ENCODE measurements at regions not wholly inside any gene's neighbourhood (a gene's known extent, or its start where the extent isn't known, plus 50 kb on each side); places are given as distances from the start of the nearest gene placed in this dataset.

DNA sequence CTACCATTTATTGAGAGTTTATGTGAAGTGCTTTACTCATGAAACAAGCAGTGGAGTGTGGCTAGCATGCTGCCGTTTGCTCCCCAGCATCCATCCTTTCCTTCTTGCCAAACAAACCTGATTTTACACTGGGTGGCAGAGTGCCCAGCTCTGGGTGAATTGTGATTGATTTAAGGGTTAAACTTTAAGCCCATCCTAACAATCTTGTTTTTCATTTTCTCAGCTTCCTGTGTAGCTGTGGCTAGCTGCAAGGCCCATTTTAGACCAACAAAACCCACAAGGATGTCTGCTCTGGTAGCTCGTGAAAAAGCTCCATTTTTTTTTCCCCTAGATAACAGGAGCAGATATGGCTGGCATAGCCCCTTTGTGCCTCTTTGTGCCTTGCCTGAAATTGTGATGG, 77.7 kb upstream of the KCNG1 start:
- no peak for DNase-seq (ENCODE audit: low read depth in 2 of 2)
- no peak overlapping the region for H3K27ac ChIP-seq (ENCODE audit: insufficient read depth, low read length)
- peaks cover 7% of the 10 kb centered on the region for H3K27me3 ChIP-seq (ENCODE audit: control insufficient read depth, insufficient read depth, low read length)
- H4K20me1 ChIP-seq (ENCODE audit: control insufficient read depth, extremely low read depth, insufficient read depth, low read length): no peaks in the 10 kb centered on the region
- TF ChIP-seq EZH2 (IDR thresholded peaks at IDR 0.05; ENCODE audit: low read length, missing control alignments): no peak
- TF ChIP-seq, protein P1, sequence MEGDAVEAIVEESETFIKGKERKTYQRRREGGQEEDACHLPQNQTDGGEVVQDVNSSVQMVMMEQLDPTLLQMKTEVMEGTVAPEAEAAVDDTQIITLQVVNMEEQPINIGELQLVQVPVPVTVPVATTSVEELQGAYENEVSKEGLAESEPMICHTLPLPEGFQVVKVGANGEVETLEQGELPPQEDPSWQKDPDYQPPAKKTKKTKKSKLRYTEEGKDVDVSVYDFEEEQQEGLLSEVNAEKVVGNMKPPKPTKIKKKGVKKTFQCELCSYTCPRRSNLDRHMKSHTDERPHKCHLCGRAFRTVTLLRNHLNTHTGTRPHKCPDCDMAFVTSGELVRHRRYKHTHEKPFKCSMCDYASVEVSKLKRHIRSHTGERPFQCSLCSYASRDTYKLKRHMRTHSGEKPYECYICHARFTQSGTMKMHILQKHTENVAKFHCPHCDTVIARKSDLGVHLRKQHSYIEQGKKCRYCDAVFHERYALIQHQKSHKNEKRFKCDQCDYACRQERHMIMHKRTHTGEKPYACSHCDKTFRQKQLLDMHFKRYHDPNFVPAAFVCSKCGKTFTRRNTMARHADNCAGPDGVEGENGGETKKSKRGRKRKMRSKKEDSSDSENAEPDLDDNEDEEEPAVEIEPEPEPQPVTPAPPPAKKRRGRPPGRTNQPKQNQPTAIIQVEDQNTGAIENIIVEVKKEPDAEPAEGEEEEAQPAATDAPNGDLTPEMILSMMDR (conservative IDR thresholded peaks at IDR 0.05 in 1 of 2, IDR thresholded peaks at IDR 0.05 in 1 of 2; ENCODE audit: low read depth in 1 of 2, low read length in 2 of 2): no peak
- no peak overlapping the region for H3K9ac ChIP-seq (ENCODE audit: insufficient read depth, low read length)
- no peak overlapping the region for H3K4me3 ChIP-seq (replicated peaks in 1 of 4; ENCODE audit: control extremely low read depth in 1 of 4, insufficient read depth in 1 of 4, low read depth in 3 of 4, low read length in 4 of 4)
- H2AFZ ChIP-seq (ENCODE audit: low read length): no peak overlapping the region
- H3K9me3 ChIP-seq (ENCODE audit: control insufficient read depth, insufficient read depth, low read depth, low read length): no peaks in the 10 kb centered on the region
- H3K4me2 ChIP-seq (ENCODE audit: extremely low read depth, insufficient read depth, low read length): no peak overlapping the region
- no peaks in the 10 kb centered on the region for H3K36me3 ChIP-seq (ENCODE audit: control insufficient read depth, insufficient read depth, low read length)
- no peaks in the 10 kb centered on the region for H3K79me2 ChIP-seq (ENCODE audit: control insufficient read depth, insufficient read depth, low read length)
- H3K4me1 ChIP-seq (ENCODE audit: control insufficient read depth, extremely low read depth, insufficient read depth, low read length): no peaks in the 10 kb centered on the region

DNA sequence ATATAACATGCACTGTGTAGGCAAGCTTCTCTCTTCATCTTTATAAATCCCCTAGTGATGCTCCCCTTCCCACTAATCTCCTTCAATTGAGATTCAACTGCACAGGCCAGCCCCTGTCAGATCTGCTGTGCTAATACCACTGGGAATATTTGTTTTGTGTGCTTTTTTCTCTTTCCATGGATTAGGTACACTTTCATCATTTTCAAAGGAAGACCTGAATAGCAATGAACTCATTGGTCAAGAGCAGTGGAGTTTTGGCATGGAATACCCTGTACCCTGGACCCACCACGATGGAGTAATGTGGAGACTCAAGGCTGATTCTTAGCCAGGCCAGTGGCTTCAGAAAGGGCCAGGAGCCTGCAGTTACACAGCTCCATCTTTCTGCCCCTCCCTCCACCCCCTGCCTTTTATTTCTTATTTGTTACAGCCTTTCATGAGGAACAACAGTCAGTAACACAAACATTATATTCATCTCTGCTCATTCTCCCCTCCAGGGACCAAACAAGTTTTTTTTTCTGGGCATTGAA, 75.4 kb upstream of the KCNG1 start:
- no peak for TF ChIP-seq EZH2 (IDR thresholded peaks at IDR 0.05; ENCODE audit: low read length, missing control alignments)
- TF ChIP-seq, protein P1 (conservative IDR thresholded peaks at IDR 0.05 in 1 of 2, IDR thresholded peaks at IDR 0.05 in 1 of 2; ENCODE audit: low read depth in 1 of 2, low read length in 2 of 2): no peak
- H3K4me3 ChIP-seq (replicated peaks in 1 of 4; ENCODE audit: control extremely low read depth in 1 of 4, insufficient read depth in 1 of 4, low read depth in 3 of 4, low read length in 4 of 4): no peak overlapping the region
- H4K20me1 ChIP-seq (ENCODE audit: control insufficient read depth, extremely low read depth, insufficient read depth, low read length): no peaks in the 10 kb centered on the region
- no peak overlapping the region for H3K9ac ChIP-seq (ENCODE audit: insufficient read depth, low read length)
- H3K79me2 ChIP-seq (ENCODE audit: control insufficient read depth, insufficient read depth, low read length): no peaks in the 10 kb centered on the region
- no peak overlapping the region for H3K4me2 ChIP-seq (ENCODE audit: extremely low read depth, insufficient read depth, low read length)
- no peak overlapping the region for H2AFZ ChIP-seq (ENCODE audit: low read length)
- no peaks in the 10 kb centered on the region for H3K4me1 ChIP-seq (ENCODE audit: control insufficient read depth, extremely low read depth, insufficient read depth, low read length)
- H3K27ac ChIP-seq (ENCODE audit: insufficient read depth, low read length): no peak overlapping the region
- H3K27me3 ChIP-seq (ENCODE audit: control insufficient read depth, insufficient read depth, low read length): peaks cover 8% of the 10 kb centered on the region
- DNase-seq (ENCODE audit: low read depth in 2 of 2): no peak
- no peaks in the 10 kb centered on the region for H3K36me3 ChIP-seq (ENCODE audit: control insufficient read depth, insufficient read depth, low read length)
- no peaks in the 10 kb centered on the region for H3K9me3 ChIP-seq (ENCODE audit: control insufficient read depth, insufficient read depth, low read depth, low read length)

DNA sequence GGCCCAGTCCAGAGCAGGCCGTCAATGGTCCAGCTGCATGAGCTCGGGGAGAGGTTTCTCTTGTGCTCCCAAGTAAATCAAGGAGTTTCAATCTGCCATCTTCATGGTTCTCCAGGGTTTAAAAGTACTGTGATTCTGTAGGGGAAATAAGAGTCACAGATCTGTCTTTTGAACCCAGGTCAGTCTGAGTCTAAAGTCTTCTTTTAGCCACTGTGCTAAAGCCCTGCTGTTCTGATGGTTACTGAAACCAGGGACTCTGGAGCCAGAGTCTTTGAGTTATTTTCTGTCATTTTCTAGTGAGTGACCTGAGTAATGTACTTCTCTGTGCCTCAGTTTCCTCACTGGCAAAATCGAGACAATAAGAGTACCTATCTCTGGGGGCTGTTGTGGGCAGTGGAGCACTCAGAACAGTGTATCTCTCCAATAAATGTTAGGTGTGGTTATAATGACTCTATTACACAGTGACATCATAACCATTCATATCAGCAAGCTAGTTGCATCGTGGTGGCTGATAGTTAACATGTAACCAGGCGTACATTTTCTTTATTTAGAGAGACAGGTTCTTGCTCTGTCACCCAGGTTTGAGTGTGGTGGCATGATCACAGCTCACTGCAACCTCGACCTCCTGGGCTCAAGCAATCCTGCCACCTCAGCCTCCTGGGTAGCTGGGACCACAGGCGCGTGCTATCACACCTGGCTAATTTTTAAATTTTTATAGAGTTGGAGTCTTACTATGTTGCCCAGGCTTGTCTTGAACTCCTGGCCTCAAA, 74.6 kb upstream of the KCNG1 start:
- no peaks in the 10 kb centered on the region for H3K36me3 ChIP-seq (ENCODE audit: control insufficient read depth, insufficient read depth, low read length)
- no peak overlapping the region for H3K4me2 ChIP-seq (ENCODE audit: extremely low read depth, insufficient read depth, low read length)
- no peak overlapping the region for H3K27ac ChIP-seq (ENCODE audit: insufficient read depth, low read length)
- H2AFZ ChIP-seq (ENCODE audit: low read length): no peak overlapping the region
- H3K9me3 ChIP-seq (ENCODE audit: control insufficient read depth, insufficient read depth, low read depth, low read length): no peaks in the 10 kb centered on the region
- DNase-seq (ENCODE audit: low read depth in 2 of 2): no peak
- no peaks in the 10 kb centered on the region for H4K20me1 ChIP-seq (ENCODE audit: control insufficient read depth, extremely low read depth, insufficient read depth, low read length)
- H3K4me1 ChIP-seq (ENCODE audit: control insufficient read depth, extremely low read depth, insufficient read depth, low read length): no peaks in the 10 kb centered on the region
- H3K4me3 ChIP-seq (replicated peaks in 1 of 4; ENCODE audit: control extremely low read depth in 1 of 4, insufficient read depth in 1 of 4, low read depth in 3 of 4, low read length in 4 of 4): no peak overlapping the region
- H3K79me2 ChIP-seq (ENCODE audit: control insufficient read depth, insufficient read depth, low read length): no peaks in the 10 kb centered on the region
- no peak overlapping the region for H3K9ac ChIP-seq (ENCODE audit: insufficient read depth, low read length)
- peaks cover 8% of the 10 kb centered on the region for H3K27me3 ChIP-seq (ENCODE audit: control insufficient read depth, insufficient read depth, low read length)
- no peak for TF ChIP-seq EZH2 (IDR thresholded peaks at IDR 0.05; ENCODE audit: low read length, missing control alignments)
- TF ChIP-seq, protein P1 (conservative IDR thresholded peaks at IDR 0.05 in 1 of 2, IDR thresholded peaks at IDR 0.05 in 1 of 2; ENCODE audit: low read depth in 1 of 2, low read length in 2 of 2): no peak

Data from fibroblast of lung (primary cell).